GM12874 (cell line): ENCODE measurements at regions not wholly inside any gene's neighbourhood (a gene's known extent, or its start where the extent isn't known, plus 50 kb on each side); places are given as distances from the start of the nearest gene placed in this dataset.

Experiments used
- TF ChIP-seq, protein P1 (sequence below): IDR thresholded peaks from 2 replicates; pipeline ENCODE4 v1.5.1; 2011; ENCODE audit warnings: low read depth, mild to moderate bottlenecking, control low read depth, low read length, moderate library complexity; ENCODE audit not compliant: insufficient read depth

DNA sequence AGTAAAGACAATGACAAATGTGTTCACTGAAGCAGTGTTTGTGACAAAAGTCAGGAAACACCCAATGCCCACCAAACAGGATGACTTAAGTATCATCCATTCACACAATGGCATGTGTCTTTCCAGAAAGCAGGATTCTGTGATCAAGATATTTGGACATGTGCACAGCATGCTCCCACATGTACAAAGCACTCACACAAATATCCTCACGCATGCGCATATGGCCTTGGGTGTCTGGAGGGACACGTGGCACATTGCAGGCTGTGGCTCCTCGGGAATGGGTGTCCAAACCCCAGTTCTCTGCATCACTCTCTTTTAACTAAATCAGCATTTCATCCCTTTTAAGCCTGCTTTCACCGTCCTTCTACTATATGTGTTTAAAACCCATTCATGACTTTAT, 130.5 kb downstream of the KLF13 start:
- TF ChIP-seq, protein P1, sequence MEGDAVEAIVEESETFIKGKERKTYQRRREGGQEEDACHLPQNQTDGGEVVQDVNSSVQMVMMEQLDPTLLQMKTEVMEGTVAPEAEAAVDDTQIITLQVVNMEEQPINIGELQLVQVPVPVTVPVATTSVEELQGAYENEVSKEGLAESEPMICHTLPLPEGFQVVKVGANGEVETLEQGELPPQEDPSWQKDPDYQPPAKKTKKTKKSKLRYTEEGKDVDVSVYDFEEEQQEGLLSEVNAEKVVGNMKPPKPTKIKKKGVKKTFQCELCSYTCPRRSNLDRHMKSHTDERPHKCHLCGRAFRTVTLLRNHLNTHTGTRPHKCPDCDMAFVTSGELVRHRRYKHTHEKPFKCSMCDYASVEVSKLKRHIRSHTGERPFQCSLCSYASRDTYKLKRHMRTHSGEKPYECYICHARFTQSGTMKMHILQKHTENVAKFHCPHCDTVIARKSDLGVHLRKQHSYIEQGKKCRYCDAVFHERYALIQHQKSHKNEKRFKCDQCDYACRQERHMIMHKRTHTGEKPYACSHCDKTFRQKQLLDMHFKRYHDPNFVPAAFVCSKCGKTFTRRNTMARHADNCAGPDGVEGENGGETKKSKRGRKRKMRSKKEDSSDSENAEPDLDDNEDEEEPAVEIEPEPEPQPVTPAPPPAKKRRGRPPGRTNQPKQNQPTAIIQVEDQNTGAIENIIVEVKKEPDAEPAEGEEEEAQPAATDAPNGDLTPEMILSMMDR: no peak

DNA sequence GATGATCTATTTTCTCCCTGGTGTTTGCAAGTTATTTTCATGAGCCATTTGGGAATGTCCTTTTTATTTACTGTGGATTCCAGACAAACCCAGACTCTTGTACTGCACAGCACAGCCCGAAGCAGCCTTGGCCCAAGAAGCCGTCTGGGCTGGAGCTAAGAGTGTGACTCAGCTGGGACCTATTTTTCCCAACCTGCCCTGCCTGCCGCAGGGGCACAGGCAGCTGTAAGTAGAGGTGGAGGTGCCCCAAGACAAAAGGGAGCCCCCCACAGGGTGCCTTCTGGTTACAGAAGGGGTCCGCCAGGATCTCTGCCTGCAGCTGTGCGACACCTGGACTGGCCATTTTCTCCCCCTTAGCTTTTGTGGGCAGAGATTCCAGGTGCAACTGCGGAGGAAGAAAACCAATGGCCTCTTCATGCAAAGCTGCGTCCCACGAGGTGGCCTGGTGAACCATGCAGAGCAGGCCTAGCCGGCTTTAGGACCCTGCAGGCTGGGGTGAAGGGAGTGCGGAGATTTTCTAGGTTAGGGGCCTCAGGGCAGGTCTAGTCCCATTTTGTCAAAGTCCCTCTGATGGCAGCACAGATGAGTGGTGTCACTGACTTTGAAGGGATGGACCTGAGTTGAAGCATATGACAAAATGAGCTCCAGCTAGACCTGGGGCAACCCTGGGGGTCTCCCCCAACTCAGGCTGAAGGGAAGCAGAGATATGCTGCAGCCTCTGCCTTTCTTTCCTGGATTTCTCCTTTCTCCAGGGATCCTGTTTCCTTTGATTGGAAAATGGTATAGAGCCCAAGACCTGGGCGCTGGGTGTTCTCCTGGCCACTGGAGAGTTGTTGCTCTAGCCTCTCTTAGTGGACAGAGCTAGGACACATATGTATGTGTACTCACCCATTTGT, 131.2 kb downstream of the KLF13 start:
- TF ChIP-seq, protein P1: no peak

DNA sequence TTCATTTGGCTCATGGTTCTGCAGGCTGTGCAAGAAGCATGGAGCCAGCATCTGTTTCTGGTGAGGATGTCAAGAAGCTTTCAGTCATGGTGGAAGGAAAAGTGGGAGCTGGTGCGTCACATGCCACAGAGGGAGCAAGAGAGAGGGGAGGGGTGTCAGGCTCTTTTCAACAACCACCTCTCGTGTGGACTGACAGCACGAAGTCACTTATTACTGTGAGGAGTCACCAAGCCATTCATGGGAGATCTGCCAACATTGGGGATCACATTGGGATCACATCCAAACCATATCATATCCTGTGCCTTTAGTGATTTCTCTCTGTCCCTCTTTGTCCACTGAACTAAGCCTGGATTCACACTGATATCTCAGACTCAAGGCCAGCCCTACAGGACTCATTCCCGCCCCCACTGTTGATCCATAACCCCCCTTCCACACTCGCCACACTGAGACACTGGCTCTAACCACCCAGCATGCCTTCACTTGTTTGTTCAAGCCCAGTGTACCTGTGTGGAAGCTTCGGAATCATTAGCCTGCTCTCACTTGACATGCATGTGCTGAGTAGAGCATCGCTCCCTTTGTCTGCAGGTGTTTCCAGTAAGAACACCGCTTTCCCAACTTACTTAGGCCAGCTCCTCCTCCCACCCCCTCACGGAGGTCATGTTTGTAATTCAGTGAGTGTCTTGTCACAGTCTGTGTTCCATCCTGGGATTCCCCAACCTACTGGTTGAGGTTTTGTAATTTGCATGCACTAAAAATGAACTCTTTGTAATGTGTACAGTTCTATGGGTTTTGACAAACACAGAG, 132.2 kb downstream of the KLF13 start:
- TF ChIP-seq, protein P1: no peak

DNA sequence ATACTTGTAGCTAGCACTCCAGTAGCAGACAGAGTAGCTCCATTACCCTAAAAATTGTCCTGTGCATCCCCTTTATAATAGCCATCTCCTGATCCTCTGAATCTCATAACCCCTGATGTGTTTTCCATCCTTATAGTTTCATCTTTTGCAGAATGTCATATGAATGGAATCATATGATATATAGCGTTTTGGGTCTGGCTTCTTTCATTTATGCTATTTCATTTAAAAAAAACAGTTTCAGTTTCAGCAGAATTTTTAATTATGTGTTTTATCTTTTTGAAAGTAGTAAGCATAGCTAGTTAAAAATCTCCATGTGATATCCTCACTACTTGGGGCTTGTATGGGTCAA, 132.7 kb downstream of the KLF13 start:
- TF ChIP-seq, protein P1: no peak

DNA sequence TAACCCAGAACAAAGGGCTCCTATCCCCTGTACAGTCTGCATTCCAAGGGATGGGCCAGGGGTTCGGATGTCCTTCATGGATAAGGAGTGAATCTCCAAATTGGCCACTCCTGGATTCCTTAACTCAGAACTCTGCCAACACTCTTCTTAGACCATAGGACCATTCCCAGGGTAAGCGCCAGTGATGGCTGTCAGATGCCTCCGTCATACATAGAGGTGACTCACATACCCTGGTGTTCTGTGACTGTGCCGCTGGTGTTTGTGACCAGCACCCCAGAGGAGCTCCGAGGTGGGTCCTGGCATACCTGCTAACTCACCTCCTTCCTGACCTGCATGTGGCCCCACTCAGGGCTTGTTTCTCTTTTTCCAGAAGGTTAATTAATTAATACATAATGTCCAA, 134.7 kb downstream of the KLF13 start:
- TF ChIP-seq, protein P1: no peak

DNA sequence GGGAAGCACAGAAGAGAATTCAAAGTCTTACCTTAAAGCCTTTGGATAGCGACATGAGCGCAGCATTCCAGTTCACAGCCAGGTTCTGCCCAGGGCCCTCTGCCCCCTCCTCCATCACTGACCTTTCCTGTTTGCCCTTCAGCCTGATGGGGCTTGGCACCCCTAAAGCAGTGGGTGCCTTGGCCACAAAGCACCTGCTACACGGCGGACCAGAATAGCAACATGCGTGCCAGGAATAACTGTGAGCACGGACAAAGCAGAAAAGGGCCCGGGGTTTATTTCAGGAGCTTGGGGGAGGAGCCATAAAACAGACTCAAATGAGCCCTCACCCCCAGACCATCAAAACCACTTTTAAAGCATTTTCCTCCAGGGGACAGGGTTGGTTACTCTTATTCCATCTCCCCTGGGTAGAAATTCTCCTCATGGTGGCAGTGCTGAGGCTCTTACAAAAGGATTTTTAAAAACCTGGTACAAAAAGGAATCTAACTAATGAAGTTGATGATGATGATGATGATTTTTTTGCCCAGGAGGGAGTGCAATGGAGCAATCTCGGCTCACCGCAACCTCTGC, 135.4 kb downstream of the KLF13 start:
- TF ChIP-seq, protein P1: peak; percentile 25; the same call in 1 of the 2 replicates

DNA sequence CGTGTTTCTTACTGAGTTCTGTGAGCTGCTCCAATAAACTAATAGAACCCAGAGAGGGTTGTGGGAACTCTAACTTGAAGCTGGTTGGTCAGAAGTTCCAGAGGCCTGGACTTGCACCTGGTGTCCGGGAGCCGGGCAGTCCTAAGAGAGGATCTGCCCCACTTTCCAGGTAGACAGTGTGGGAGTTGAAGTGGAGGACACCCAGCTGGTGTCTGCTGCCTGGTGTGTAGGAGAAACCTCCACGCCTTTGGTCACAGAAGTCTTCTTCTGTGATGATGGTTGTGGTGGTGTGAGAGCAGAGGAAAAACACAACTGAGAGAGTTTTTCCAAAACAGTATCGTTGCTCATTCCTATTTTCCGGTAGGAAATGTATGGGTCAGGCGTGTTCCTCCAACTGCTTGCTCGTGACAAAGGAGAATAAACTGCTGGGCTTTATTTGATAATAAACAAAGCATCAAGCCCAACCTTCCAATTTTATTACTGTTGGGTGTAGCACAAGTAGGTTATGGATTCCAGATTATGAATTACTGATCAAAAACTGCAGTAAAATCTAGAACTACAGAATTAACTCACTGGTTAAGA, 137.0 kb downstream of the KLF13 start:
- TF ChIP-seq, protein P1: no peak
